ENCODE measurements at regions not wholly inside any gene's neighbourhood (a gene's known extent, or its start where the extent isn't known, plus 50 kb on each side); places are given as distances from the start of the nearest gene placed in this dataset.

DNA sequence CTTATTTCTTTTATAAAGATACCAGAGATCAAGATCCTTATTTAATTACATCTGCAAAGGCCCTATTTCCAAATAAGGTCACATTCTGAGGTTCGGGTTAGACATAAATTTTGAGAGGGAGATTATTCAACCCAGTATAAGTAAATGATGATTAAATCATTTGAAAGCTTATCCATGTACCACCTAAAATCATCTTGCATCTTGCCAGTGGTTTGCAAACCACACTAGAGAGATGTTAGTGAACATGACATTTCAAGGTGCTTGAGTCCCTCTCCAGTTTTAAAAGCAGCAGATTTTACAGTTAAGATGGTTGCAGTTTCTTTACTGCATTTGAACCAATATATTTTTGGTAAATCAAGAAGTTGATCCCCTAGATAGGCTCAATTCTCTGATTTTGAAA lies 49.9 kb upstream of the TMPO start:
- TF ChIP-seq, protein P1, sequence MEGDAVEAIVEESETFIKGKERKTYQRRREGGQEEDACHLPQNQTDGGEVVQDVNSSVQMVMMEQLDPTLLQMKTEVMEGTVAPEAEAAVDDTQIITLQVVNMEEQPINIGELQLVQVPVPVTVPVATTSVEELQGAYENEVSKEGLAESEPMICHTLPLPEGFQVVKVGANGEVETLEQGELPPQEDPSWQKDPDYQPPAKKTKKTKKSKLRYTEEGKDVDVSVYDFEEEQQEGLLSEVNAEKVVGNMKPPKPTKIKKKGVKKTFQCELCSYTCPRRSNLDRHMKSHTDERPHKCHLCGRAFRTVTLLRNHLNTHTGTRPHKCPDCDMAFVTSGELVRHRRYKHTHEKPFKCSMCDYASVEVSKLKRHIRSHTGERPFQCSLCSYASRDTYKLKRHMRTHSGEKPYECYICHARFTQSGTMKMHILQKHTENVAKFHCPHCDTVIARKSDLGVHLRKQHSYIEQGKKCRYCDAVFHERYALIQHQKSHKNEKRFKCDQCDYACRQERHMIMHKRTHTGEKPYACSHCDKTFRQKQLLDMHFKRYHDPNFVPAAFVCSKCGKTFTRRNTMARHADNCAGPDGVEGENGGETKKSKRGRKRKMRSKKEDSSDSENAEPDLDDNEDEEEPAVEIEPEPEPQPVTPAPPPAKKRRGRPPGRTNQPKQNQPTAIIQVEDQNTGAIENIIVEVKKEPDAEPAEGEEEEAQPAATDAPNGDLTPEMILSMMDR (IDR thresholded peaks at IDR 0.05; ENCODE audit: low read length), result no peak
- TF ChIP-seq EZH2 (optimal IDR thresholded peaks at IDR 0.05; ENCODE audit: low read depth, low read length) (no peak), EZH2phosphoT487 (IDR thresholded peaks at IDR 0.05; ENCODE audit: low read length) (no peak)
